ENCODE measurements at regions not wholly inside any gene's neighbourhood (a gene's known extent, or its start where the extent isn't known, plus 50 kb on each side); places are given as distances from the start of the nearest gene placed in this dataset.

- H3K79me2 ChIP-seq (ENCODE audit: control insufficient read depth, low read length): no peaks in the 10 kb centered on the region
Observed at GRCh38 chr12:22865822-22866221, 240.9 kb downstream of the ETNK1 start.

GRCh38 chr12:22866406-22866805 is 241.4 kb downstream of the ETNK1 start:
- TF ChIP-seq CTCF (IDR thresholded peaks at IDR 0.05; ENCODE audit: low read depth, low read length, poor library complexity, severe bottlenecking): no peak
- Histone ChIP-seq H3K4me1 (ENCODE audit: control insufficient read depth, low read length) (no peaks in the 10 kb centered on the region), H3K4me2 (ENCODE audit: low read length) (no peak overlapping the region), H3K79me2 (ENCODE audit: control insufficient read depth, low read length) (no peaks in the 10 kb centered on the region), H3F3A (ENCODE audit: control insufficient read depth, insufficient read depth) (no peaks in the 10 kb centered on the region), H3K27me3 (ENCODE audit: control insufficient read depth, low read length) (no peaks in the 10 kb centered on the region), H3K9me2 (replicated peaks; ENCODE audit: control insufficient read depth, low read length) (no peaks in the 10 kb centered on the region), H3K27ac (ENCODE audit: low read depth, low read length) (no peak overlapping the region), H3K4me3 (ENCODE audit: low read length) (no peak overlapping the region), H3K9me3 (ENCODE audit: control insufficient read depth, insufficient read depth, low read length) (no peaks in the 10 kb centered on the region), H3K36me3 (ENCODE audit: control insufficient read depth, low read length) (no peaks in the 10 kb centered on the region), H4K20me1 (ENCODE audit: control insufficient read depth, insufficient read depth, low read depth, low read length) (no peaks in the 10 kb centered on the region)

More at GRCh38 chr12:22865822-22866221, 240.9 kb downstream of the ETNK1 start:
- Histone ChIP-seq H3F3A (ENCODE audit: control insufficient read depth, insufficient read depth) (no peaks in the 10 kb centered on the region), H3K36me3 (ENCODE audit: control insufficient read depth, low read length) (no peaks in the 10 kb centered on the region), H3K27ac (ENCODE audit: low read depth, low read length) (no peak overlapping the region), H3K9me3 (ENCODE audit: control insufficient read depth, insufficient read depth, low read length) (no peaks in the 10 kb centered on the region), H3K27me3 (ENCODE audit: control insufficient read depth, low read length) (no peaks in the 10 kb centered on the region), H3K4me1 (ENCODE audit: control insufficient read depth, low read length) (no peaks in the 10 kb centered on the region), H3K4me2 (ENCODE audit: low read length) (no peak overlapping the region), H4K20me1 (ENCODE audit: control insufficient read depth, insufficient read depth, low read depth, low read length) (no peaks in the 10 kb centered on the region), H3K4me3 (ENCODE audit: low read length) (no peak overlapping the region), H3K9me2 (replicated peaks; ENCODE audit: control insufficient read depth, low read length) (no peaks in the 10 kb centered on the region)
- TF ChIP-seq CTCF (IDR thresholded peaks at IDR 0.05; ENCODE audit: low read depth, low read length, poor library complexity, severe bottlenecking): no peak

- H3K27me3 ChIP-seq (ENCODE audit: control insufficient read depth, low read length): no peaks in the 10 kb centered on the region
Observed at GRCh38 chr12:22874151-22874550, 249.2 kb downstream of the ETNK1 start.

More at GRCh38 chr12:22874151-22874550, 249.2 kb downstream of the ETNK1 start:
- H4K20me1 ChIP-seq (ENCODE audit: control insufficient read depth, insufficient read depth, low read depth, low read length): no peaks in the 10 kb centered on the region
- no peaks in the 10 kb centered on the region for H3K9me2 ChIP-seq (replicated peaks; ENCODE audit: control insufficient read depth, low read length)
- H3K4me2 ChIP-seq (ENCODE audit: low read length): no peak overlapping the region
- no peaks in the 10 kb centered on the region for H3K79me2 ChIP-seq (ENCODE audit: control insufficient read depth, low read length)
- H3K4me3 ChIP-seq (ENCODE audit: low read length): no peak overlapping the region
- H3K36me3 ChIP-seq (ENCODE audit: control insufficient read depth, low read length): no peaks in the 10 kb centered on the region
- H3K4me1 ChIP-seq (ENCODE audit: control insufficient read depth, low read length): no peaks in the 10 kb centered on the region
- H3K27ac ChIP-seq (ENCODE audit: low read depth, low read length): no peak overlapping the region
- TF ChIP-seq EZH2phosphoT487 (IDR thresholded peaks at IDR 0.05; ENCODE audit: borderline replicate concordance, low read length) (no peak), CTCF (IDR thresholded peaks at IDR 0.05; ENCODE audit: low read depth, low read length, poor library complexity, severe bottlenecking) (no peak)
- no peaks in the 10 kb centered on the region for H3K9me3 ChIP-seq (ENCODE audit: control insufficient read depth, insufficient read depth, low read length)
- no peaks in the 10 kb centered on the region for H3F3A ChIP-seq (ENCODE audit: control insufficient read depth, insufficient read depth)
